GM21576 (cell line): ENCODE measurements at regions not wholly inside any gene's neighbourhood (a gene's known extent, or its start where the extent isn't known, plus 50 kb on each side); places are given as distances from the start of the nearest gene placed in this dataset.

Source experiments
- ATAC-seq: cut with Tn5 transposase; IDR thresholded peaks from one replicate; pipeline ENCODE4 v1.9.1; 2021; ENCODE audit warnings: mild to moderate bottlenecking, moderate library complexity; ENCODE audit not compliant: unreplicated experiment

- ATAC-seq = no peak
Observed at GRCh38 chr10:117903854-117904253, 142.9 kb downstream of the RAB11FIP2 start.

DNA sequence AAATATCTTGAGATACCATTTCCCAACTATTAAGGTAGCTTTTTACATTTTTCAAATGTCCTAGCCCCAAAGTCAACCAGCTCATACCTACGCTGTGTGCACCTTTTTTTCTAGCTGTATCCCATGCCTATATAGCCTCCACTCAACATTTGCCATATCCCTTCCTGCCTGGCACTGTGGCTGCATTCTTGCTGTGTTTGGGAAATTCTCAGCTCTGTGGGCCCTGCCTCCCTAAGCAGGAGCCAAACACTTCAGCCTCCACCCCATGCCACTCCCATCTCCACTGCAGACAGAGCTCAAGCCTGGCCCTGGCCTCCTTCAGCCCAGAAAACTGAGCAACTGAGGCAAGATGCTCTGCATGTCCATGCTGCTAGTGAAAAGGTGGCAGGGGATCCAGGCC, 141.3 kb downstream of the RAB11FIP2 start:
- ATAC-seq = no peak

- ATAC-seq = no peak
Observed at GRCh38 chr10:117911684-117912083, 135.1 kb downstream of the RAB11FIP2 start.

- ATAC-seq = no peak
Observed at GRCh38 chr10:117914334-117914733, 132.4 kb downstream of the RAB11FIP2 start.

DNA sequence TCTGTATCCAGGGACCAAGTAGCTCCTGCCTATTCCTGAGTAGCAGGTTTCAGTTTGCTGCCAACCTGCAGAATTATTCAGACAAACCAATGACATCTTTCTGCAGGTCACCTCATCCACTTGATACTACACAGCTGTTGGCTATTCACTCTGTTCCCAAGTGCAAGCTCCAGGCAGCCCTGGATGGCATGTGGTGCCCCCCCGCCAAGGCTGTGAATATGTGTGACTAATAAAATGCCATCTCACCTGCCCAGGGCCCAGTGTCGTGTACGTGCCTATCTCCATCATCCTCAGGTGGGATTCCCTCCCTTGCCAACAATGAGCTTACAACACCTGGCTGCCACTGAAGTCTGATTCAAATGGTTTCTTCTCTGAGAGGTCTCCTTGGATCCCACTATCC, 125.8 kb downstream of the RAB11FIP2 start:
- ATAC-seq = no peak

GRCh38 chr10:117921421-117921820, 125.3 kb downstream of the RAB11FIP2 start:
- no peak for ATAC-seq

GRCh38 chr10:117924820-117925219, 121.9 kb downstream of the RAB11FIP2 start:
- no peak for ATAC-seq

GRCh38 chr10:117925369-117925768, 121.4 kb downstream of the RAB11FIP2 start:
- no peak for ATAC-seq

GRCh38 chr10:117926491-117926890, 120.2 kb downstream of the RAB11FIP2 start:
- ATAC-seq = no peak

DNA sequence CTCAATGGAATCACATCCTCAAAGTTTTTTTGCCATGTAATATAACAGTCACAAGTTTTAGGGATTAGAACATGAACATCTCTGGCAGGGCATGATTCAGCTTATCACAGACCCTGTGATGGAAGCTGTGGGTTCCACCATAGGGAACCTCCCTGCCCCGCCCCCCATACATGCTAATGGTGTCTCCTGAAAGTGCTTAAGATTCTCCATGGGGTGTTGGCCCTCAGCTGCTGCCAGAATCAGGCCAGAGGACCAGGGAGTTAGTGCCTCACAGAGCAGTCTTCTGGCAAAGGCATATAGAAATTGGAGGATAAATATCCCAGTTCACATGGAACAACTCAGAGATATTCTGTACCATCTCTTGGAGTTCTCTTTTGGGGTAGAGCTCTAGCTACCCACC, 119.4 kb downstream of the RAB11FIP2 start:
- no peak for ATAC-seq

DNA sequence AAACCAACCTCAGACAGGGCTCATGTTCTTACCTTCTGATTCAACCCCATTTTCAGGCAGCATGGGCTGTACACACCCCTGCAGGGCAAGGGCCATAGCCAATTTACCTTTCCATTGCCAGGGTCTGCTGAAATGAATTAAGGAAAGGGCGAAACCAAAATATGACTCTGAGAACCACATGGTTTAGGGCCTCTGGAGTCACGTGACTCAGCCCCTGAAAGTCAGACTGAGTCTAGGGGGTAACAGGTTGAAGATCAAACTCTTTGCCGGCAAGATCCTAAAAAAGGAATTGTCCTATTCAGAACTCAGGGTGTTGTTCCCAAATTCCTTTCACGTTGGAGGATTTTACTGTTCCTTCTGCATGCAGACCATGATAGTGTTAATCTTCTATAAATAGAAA, 118.9 kb downstream of the RAB11FIP2 start:
- no peak for ATAC-seq

DNA sequence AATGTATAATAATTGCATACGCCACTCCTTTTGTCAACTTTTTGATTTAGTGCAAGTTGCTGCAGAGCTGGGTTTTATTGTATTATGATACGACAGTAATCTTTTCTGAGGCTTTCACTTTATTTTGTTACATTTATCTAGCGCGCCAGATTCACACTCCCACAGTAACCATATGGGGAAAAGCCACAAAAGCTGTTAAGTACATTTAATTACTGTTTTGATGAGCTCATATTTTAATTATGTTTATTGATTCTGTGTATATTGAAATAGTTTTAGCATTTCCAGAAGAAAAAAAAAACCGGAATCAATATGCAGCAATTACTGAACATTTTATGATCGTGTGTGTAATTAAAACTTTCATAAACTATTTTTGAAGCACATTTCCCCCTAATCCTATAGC, 118.5 kb downstream of the RAB11FIP2 start:
- ATAC-seq = no peak

DNA sequence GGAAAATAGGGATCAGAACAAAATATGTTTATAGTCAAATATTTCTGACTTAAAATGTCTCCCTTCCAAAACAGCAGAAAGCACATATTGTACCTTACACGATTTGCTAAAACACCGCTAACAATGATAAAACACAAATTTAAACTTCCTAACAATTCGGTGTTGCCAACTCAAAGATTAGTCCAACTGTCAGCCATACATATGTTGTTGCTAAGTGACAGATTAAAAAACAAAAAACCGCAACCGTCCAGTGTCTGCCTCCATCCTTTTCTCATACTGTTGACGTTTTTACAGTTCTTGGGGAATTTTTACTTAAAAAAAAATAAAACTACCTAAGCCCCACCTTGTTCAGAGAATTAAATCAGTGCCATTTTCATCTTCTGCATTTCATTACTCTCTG, 118.0 kb downstream of the RAB11FIP2 start:
- ATAC-seq = no peak

GRCh38 chr10:117929327-117930067, 117.2 kb downstream of the RAB11FIP2 start:
- no peak for ATAC-seq

- ATAC-seq = no peak
Observed at GRCh38 chr10:117931078-117931477, 115.7 kb downstream of the RAB11FIP2 start.

GRCh38 chr10:117933036-117933435, 113.7 kb downstream of the RAB11FIP2 start:
- ATAC-seq = no peak

DNA sequence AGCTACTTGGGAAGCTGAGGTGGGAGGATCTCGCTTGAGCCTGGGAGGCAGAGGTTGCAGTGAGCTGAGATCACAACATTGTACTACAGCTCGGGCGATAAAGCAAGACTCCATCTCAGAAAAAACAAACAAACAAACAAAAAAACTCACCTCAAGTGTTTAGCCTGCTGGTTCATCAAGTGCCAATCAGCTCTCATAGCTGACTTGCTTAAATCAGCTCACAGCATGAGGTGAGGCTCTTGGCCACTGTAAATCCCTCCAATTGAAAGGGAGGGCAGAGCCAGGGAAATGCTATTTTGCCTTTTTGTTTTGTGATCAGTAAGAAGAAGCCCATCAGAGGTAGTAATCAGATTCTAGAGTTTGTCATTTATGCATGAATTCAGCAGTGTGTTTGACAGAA, 112.3 kb downstream of the RAB11FIP2 start:
- ATAC-seq = no peak

- no peak for ATAC-seq
Observed at GRCh38 chr10:117936141-117936540, 110.6 kb downstream of the RAB11FIP2 start.

DNA sequence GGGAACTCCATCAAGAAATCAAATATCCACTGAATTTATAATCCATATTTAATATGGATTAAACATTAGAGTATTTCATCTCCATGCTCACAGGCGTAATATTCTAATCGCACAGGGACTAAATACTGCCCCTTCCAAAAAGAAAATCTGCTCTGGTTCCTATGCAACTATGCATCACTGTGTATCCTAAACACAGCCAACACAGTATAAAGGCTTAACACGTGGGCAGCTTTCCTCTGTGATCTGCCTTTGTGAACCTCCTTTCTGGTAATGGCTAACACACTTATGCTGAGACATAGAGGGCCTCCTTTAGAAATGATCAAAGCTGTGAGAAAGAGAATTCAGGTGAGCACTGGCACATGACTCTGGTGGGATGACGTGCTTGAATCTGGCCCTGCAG, 110.2 kb downstream of the RAB11FIP2 start:
- ATAC-seq = no peak

DNA sequence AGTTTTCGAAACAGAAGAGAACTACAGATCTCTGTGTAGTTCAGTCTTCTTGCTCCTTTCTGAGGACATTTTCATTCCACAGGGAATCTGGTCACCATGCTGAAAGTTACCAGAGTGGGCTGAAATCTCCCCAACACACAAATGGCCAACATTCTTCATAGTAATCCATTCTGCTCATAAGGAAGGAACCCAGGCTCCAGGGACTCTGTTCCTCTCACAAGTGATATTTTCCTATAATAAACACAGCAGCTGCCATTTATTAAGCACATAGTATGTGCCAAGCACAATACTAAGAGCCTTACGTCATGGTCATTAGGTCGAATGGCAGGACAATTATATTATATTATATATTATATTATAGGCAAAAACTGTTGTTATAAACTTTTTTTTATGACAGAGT, 109.8 kb downstream of the RAB11FIP2 start:
- ATAC-seq = no peak

DNA sequence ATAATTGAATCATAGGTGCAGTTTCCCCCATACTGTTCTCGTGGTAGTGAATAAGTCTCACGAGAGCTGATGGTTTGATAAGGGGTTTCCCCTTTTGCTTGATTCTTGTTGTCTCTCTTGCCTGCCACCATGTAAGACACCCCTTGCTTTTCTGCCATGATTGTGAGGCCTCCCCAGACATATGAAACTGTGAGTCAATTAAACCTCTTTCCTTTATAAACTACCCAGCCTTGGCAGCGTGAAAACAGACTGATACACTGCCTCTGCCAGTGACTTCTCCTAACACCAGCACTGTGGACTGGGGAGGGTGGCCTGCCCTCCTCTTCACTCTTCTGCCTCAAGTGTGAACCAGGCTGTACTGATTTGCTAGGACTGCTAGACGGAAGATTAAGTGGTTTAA, 108.6 kb downstream of the RAB11FIP2 start:
- ATAC-seq = no peak

DNA sequence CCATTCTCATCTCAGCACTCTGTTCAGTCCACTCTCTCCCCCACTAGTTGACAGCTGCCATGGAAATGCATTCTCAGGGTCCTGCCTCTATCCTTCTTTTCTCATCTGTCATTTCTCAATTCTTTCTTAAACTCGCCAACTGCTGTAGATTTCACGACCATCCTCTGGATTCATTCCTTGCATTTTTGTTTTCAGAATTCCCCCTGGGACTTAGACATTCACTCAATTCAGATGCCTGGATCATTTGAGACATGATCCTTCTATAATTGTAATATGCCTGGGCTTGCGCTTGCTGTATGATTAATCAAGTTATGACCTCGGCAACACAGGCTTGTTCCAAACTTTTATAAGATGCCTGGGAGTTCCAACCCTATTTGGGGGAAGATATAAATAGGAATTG, 104.5 kb downstream of the RAB11FIP2 start:
- no peak for ATAC-seq
